GM21367 (cell line): ENCODE measurements at regions not wholly inside any gene's neighbourhood (a gene's known extent, or its start where the extent isn't known, plus 50 kb on each side); places are given as distances from the start of the nearest gene placed in this dataset.
A peak's percentile ranks its signal among the peaks of the same experiment; 100 is the strongest.

Source experiments
- ATAC-seq: cut with Tn5 transposase; IDR thresholded peaks from one replicate; pipeline ENCODE4 v1.9.1; 2021; ENCODE audit not compliant: unreplicated experiment

DNA sequence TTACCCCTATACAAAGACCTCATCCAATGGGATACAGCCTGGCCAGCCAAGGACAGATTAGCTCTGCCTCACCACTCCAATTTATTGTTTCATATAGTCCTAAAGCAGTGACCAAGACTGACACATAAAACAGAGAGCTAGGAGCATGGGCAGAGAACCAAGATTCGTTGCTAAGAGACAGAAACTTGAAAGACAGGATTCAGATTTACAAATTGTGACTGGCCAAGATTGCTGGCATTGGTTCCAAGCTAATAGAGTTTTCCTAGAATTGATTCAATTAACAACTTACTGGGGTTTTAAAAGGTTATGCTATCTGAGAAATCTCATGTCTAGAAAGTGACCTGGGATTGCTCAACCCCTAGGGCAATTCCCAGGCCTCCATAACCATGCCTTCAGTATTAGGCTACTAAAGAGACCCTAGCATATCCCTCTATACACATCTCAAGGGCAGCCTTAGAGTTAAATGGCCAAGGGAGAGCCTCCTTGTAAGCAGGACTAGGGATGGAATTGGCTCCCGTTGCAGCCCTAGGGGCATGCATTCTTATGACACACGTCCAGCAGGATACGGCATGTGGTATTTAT is 75.6 kb downstream of the ICOS start:
- ATAC-seq, result no peak

DNA sequence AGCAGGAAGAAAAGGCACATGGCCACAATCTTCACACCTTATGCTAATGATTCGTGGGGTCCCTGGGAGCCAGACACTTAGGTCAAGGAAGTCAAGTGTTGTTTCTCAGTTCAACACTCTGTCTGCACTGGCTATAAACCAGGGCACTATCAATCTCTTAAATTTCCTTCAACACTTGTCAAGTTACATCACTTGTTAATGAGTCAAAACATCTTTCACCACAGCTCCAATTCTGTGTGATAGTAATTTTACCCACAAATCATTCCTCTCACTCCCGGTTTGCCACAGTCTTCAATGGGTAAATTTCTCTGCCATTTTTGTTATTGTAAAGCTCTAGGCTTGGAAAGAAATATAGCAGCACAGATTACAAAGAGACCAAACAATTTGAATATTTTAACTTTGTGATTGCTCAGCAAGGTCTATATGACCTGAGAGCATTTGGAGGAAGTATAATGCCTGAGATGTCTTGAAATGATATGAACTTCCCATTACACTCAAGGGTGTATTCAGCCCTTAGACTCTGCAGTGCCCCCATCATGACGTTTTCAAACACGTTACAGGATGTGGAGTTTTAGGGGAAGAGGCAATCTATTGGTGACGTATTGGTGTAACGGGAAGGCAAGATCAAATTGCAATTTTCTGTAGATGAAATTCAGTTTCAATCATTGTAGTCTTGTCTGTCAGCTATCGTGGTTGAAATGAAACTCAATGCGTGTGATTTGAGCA is 78.7 kb downstream of the ICOS start:
- ATAC-seq, result no peak

DNA sequence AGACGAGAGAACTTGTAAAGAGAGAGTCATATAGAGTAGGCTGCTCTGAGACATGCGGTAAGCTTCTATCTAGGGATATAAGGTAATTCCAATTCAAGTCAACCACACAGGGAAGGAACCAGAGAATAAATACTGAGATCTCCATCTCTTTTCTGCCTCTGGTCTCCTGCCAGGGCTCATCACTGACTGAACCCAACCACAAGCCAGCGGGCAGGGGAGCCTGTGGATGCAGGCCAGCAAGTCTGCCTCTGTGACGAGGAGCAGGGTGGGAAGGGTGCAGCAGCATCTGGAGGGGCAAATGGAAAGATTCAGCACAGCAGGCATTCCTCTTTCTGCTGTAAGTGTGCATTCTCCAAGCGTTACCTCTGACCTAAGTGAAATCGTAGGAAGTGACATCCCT is 82.2 kb downstream of the ICOS start:
- ATAC-seq, result no peak

DNA sequence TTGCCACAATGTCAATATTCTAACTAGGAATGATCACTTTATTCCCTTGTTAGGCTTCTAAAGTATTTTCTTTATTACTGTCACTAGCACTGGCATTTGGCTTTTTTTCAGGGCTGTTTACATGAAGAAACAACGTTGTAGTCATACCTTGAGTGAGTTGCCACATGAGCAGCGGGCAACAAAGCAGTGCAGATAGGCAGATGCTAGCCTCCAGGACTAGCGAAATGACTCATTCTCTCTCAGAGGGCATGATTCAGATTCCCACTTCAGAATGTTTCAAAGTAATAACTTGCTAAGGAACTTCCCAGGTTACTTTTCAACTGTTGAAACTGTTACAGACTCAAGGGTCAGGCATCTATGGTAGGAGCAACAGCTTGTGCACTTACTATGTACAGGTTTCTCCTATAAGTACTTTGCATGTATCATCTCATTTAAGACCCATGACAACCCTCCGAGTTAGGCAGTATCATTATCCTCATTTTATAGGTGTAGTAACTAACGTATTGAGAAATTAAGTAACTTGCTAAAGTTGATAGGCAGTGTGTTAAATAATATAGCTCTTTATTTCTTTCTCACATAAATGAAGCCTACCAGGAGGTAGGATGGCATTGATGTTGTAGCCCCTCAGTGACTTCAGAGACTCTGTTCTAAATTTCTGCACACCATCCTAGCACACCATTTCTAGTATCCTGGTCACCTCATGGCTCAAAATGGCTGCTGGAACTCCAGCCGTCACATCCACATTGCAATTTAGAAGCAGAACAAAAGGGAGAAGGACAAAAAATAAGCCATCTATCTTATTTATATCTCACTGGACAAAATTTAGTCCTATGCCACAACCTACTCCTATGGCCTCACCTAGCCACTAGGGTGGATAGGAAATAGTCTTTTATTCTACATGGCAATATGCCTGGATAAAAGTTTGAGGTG is 83.3 kb downstream of the ICOS start:
- peak; percentile 75 for ATAC-seq

DNA sequence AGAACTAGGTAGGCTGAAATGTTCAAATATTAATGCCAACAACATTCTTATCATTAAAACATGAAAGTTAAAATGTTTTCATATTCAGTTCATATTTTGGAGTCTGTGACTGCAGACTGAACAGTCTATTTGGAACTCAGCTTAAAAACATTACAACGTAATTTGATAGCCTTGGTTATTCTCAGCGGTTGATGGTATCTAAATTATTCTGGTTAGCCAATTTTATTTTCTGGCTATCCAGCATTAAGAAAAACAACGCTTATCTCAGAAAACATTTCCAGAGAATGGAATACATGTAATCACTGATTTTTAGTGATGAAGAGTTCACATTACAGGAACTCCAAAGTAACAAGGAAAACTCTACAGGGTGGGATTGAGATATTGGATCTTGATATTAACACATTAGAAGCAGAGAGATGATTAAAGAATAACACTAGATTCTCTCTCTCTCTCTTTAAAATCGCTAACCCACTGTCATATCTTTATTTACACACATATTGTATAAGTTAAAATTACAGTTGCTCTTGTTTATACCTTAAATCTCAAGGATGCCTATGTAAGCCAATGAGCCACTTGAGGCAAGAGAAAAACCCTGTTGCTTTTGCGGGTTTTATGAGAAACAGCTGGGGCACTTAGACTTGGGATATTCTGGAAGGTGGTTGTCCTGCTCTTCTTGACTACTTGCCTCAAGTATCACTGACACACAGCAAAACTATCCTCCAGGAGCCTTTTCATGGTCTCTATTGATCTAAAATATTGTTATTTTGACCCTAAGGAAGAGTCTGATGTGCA is 84.9 kb downstream of the ICOS start:
- ATAC-seq, result no peak

DNA sequence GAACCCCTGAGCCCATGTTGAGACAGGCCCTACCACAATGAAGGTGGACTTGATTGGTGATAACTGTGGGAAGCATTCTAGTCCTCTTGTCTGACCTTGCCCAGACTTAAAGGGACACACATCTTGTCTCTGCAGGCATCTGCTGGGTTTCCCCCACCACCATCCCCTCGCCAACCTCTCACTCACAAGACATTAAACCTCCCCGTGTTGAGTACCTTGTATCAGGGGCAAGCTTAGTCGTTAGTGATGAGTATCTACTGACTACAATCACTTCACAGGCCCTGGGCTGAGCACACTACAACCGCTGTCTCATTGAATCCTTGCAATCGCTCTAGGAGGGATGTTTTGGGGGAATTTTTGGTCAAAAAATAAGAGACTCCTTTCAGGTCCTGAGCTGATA is 86.0 kb downstream of the ICOS start:
- ATAC-seq, result no peak

DNA sequence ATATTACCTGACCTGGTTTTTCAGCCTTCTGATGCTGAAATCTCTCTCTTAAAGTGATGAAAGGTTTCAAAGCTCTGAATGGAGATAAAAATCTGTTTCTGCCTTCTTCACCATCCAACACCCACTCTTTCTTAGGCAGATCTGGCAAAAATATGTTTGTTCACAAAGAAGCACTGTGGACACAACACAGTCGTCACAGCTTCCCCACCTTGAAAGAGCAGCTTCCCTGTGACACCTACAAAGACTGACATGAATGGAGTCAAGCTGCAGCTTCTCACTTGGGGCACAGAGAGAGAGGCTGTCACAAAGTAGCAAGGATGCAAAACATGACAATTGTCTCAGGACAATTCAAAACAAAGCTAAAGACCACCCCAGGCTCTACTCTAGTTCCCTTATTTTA is 86.5 kb downstream of the ICOS start:
- ATAC-seq, result no peak

DNA sequence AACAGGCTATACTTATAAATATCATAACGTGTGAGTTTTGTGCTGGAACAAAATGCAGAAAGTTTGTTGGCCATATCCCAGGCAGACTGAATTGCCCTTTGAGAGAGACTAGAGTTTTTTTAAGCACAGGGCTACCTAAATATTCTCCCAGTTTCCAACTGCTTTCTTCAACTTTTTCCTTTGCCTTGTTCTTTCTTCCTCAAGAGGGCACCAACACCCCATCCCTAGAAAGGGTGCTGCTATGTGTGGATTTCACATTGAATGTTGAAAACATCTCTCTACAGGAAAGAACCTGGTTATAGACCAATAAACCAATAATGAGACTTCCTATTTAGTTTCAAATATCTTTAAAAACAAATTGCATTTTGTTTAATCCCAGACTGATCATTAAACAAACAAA is 87.9 kb downstream of the ICOS start:
- ATAC-seq, result no peak

DNA sequence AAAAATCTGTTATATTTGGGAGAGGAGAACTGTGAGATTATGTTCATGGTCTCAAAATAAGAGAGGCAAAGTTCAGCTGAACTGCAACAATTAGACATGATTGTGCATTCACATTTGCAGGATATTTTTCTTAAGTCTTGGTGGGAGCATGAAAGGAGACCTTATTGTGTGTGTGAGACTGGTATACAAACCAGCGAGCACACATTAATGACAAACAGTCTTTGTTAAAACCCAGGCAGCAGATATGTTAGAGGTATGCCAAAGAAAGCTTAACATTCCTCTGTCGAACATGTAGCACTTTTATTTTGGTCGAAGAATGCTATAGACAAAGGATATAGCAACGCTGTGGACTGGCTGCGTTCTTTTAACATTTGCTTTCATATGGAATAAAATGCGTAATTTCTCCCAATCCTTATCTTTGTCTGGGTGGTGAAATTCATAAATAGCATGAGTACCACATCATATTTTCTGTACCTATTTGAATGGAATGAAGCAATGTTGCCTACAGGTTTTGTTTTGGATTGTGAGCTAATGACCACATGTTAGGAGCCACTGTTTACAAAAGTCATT is 88.4 kb downstream of the ICOS start:
- no peak for ATAC-seq

DNA sequence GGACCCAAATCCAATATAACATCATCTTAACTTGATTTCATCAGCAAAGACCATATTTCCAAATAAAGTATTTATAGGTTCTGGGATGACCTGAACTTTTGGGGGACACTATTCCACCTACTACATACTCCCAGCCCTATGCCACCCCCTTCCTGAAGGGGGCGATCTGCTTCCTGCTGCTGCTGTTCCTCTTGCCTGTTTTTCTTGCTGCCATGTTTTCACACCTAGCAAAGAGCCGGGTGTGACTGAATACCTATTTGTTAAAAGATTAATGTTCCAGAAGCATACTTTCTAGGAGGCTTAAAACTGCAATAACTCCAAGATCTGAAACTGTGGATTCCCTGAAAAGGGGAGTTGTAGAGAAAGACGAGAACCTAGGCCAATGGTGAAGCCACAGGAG is 89.7 kb downstream of the ICOS start:
- ATAC-seq, result no peak

DNA sequence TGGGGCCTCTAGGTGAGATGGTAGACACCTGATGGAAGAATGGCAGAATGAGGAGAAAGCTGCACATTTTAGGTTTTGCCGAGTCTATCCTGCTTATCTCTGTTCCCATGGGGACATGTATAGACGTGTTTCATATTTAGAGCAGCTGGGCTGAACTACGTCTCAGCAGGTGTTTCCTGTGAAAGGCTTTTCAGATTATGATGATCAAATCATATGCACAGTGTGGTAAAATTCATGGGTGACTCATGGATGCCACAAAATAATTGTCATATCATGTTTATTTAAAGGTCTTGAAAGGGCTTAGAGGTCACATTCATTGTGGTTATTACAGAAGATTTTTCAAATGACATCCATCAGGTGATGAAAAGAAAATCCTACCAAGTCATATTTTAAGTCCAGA is 90.5 kb downstream of the ICOS start:
- peak; percentile 93 for ATAC-seq

DNA sequence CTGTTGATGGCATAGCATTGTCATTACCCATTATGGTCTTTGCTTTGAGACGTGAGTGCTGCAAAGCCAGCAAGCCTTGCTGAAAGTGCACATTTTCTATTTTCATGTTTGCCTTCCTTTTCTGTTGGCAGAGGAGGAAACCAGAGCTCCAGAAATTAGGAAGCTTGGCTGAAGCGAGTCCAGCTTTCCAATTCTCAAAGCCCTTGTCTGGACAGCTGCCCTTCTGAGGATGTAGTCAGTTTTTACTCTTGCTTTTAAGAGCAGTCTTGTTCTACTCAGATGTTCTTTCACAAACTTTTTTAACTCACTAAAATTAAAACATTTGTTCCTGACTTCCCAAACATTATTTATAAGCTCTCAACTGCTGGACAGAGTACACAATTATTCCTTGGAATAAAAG is 93.8 kb downstream of the ICOS start:
- no peak for ATAC-seq

DNA sequence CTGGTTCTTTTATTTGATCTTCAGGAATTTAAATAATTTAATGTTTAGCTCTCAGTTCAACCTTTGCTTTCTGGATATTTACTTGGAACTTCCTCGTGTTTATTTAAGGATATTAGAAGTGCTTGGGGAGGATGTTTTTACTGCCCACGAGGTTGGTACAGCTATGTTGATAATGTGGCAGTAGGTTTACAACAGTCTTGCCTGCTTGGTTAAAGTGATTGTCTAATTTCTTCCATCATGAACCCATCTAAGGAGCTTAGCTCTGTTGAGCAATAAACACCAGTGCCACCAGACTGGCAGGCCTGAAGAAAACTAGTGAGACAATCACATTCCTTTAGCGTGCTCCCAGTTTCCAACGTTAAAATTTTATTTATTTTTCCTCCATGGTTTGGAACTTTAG is 94.5 kb downstream of the ICOS start:
- ATAC-seq, result no peak

DNA sequence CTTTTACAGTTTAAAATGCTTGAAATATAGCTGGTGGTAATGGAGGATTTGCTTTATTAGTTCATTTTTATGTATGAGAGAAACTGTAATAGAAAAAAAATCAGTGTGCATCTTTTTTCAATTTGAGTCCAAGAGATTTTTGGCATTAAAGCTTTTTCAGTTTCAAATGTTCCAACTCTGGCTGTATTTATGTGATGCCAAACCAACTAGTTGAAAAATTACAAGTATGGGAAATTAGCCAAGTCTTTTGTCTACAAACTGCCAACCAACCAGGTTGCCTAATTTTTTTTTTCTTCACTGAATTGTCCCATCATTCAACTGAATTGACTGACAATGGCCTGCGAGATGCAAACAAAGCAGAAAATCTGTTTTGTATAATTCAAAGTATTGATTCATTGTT is 95.7 kb downstream of the ICOS start:
- no peak for ATAC-seq

DNA sequence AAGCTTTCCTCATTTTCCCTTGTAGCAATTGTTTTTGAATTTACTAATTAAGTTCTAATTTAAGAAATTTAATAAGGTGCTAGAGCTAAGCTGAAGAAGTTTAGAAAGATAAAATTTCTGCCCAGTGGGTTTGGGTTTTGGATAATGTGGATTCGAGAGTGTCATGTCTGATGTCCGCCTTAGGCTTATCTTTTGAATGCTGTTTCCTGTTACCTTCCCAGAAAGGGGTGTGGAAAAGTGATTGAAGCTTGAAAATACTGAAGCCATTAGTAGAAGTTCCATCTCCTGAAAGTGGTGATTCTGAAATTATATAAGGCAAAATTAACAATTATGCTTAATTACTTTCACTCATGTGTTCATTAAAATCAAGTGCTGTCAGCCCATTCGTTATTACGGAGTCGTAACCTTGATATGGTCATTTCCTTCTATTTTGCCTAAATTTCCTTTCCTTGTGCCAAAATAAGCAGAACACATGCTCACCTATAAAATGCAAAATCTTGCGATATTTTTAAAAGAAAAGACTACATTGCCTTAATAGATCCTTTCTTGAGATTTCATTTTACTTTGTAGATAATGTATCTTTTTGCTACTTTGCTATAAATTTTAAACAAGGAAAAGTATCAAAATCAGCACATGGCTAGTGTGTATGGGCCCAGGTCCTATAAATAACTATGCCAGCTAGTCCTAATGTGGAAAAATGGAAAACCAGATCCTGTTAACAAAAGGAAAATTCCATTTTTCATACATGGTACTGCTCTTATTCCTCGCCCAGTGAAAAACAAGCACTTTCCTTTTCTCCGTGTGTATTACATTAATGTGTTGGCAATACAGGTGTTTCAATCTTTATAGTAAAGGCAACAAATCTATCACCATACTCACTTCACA is 97.3 kb downstream of the ICOS start:
- ATAC-seq, result no peak

DNA sequence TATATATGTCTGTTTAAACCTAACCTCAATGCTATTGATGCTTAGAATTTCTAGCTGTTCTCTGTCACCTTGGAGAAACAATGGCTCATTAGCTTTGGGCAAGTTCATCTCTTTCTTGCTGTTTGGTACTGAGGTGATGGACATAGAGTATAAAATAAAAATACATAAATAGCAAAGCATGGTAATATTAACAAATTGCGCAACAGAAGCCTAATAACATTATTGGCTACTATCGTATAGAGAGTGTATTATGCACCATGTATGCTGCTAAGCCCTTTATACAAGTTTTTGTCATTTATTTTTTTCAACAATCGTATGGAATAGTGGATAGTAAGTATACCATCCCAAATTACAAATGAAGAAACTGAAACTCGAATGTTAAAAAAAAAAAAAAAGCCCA is 100.1 kb downstream of the ICOS start:
- no peak for ATAC-seq

DNA sequence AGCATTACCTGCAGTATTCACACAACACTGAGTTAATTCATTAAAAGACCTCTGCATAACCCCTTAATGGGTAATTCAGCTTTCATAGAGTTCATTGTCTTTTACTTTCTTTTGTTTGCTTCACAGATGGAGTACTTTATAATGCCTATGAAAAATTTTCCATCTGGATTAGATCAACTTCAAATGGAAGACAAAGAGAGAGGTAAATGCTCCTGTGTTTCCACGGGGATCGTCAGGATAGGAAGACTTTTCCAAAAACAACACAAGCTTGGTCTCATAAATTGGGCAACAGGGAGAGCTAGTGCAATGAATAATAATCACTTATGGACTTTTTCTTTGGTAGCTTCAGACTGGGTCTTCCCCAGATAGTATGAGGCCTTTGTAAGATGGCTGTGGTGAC is 100.7 kb downstream of the ICOS start:
- ATAC-seq, result no peak

DNA sequence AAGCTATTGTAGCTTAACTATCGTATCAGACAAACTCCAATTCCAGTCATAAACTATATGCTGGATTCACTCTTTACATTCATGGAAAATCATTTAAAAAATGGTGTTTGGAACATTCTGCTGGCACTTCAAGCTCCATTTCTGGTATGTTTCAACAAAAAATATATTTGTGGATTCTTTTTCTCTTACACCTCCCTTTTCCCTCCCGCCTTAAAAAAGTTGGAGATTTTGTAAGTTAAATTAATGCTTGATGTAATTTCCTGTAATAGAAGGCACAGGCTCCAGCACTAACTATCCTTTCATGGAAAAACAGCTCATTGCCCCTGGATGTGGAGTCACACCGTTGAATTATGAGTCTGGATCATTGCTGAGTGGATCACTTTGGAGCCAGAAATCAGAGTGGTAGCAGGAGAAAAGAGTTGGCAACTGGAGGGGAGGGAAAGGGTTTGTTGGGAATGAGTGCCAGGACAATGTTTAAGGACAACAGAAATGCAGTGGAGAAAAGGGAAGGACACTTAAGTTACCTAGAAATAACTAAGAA is 102.8 kb downstream of the ICOS start:
- no peak for ATAC-seq

DNA sequence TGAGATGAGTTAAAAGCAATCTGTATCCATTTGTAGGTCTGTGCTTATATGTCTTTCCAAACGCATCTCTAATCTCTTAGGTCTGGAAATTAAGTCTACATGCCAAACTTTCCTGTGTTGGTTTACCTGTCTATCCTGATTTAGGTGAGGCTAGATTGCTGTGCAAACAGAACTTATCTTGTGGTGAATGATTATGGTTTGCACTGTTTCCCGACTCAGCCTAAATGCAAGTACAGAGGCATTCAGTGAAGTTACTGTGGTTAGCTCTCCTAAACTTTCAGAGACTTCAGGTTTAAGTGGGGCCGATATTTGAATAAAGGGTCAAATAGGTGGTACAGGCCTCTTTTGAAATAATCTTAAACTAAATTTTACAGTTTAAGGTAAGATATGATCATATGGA is 103.5 kb downstream of the ICOS start:
- no peak for ATAC-seq

DNA sequence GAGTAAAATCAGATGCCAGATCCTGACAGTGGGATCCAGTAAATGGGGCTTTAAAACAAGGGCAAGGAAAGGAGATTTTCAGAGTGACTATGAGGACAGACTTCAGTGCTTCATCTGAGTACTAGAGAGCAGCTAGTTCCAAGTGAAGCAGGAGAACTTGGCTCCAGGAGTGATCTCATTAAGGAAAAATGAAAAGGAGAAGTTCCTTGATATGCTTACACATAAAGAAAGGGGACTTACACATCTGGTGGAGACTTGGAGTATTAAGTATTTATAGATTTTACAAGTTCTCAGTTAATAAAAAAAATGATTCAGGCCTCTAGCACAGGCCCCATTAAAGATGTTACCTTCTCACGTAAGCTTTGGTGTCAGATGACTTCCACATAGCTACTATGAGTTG is 105.8 kb downstream of the ICOS start:
- no peak for ATAC-seq
